ENCODE measurements at regions not wholly inside any gene's neighbourhood (a gene's known extent, or its start where the extent isn't known, plus 50 kb on each side); places are given as distances from the start of the nearest gene placed in this dataset.

- DNase-seq, result peak; percentile 44
Observed at GRCh38 chr3:102163039-102163817, 271.6 kb upstream of the ZPLD1 start.

- no peak for DNase-seq
Observed at GRCh38 chr3:102163818-102164154, 271.0 kb upstream of the ZPLD1 start.

- DNase-seq, result no peak
Observed at GRCh38 chr3:102165367-102165766, 269.4 kb upstream of the ZPLD1 start.

GRCh38 chr3:102169915-102170479 lies 264.8 kb upstream of the ZPLD1 start:
- no peak for DNase-seq

- DNase-seq, result no peak
Observed at GRCh38 chr3:102170545-102170944, 264.3 kb upstream of the ZPLD1 start.

- no peak for DNase-seq
Observed at GRCh38 chr3:102174312-102174712, 260.5 kb upstream of the ZPLD1 start.

GRCh38 chr3:102174832-102175374 lies 259.9 kb upstream of the ZPLD1 start:
- no peak for DNase-seq

- DNase-seq, result no peak
Observed at GRCh38 chr3:102176333-102177050, 258.3 kb upstream of the ZPLD1 start.

- DNase-seq, result no peak
Observed at GRCh38 chr3:102177075-102177755, 257.6 kb upstream of the ZPLD1 start.

GRCh38 chr3:102178817-102179216 lies 256.0 kb upstream of the ZPLD1 start:
- DNase-seq, result no peak

GRCh38 chr3:102179326-102180177 lies 255.3 kb upstream of the ZPLD1 start:
- no peak for DNase-seq

GRCh38 chr3:102180280-102180931 lies 254.4 kb upstream of the ZPLD1 start:
- no peak for DNase-seq

GRCh38 chr3:102181175-102181920 lies 253.5 kb upstream of the ZPLD1 start:
- no peak for DNase-seq

- no peak for DNase-seq
Observed at GRCh38 chr3:102182162-102182561, 252.7 kb upstream of the ZPLD1 start.

- no peak for DNase-seq
Observed at GRCh38 chr3:102183186-102183585, 251.6 kb upstream of the ZPLD1 start.

- DNase-seq, result no peak
Observed at GRCh38 chr3:102183623-102184022, 251.2 kb upstream of the ZPLD1 start.

- no peak for DNase-seq
Observed at GRCh38 chr3:102189541-102189940, 245.3 kb upstream of the ZPLD1 start.

GRCh38 chr3:102189956-102190723 lies 244.7 kb upstream of the ZPLD1 start:
- no peak for DNase-seq

- DNase-seq, result no peak
Observed at GRCh38 chr3:102192575-102192974, 242.2 kb upstream of the ZPLD1 start.

GRCh38 chr3:102193255-102193654 lies 241.6 kb upstream of the ZPLD1 start:
- DNase-seq, result no peak
